IMR-90 (cell line): ENCODE measurements at regions not wholly inside any gene's neighbourhood (a gene's known extent, or its start where the extent isn't known, plus 50 kb on each side); places are given as distances from the start of the nearest gene placed in this dataset.

Experiments
- RAD21 ChIP-seq: IDR thresholded peaks from 2 replicates; pipeline ENCODE4 v1.6.1; 2012; ENCODE audit warnings: low read length, improper control_type of control experiment
- TF ChIP-seq, protein P1 (sequence below): conservative IDR thresholded peaks from 2 replicates; pipeline ENCODE4 v1.5.1; 2012; ENCODE audit warnings: mild to moderate bottlenecking, low read depth, low read length, improper control_type of control experiment

DNA sequence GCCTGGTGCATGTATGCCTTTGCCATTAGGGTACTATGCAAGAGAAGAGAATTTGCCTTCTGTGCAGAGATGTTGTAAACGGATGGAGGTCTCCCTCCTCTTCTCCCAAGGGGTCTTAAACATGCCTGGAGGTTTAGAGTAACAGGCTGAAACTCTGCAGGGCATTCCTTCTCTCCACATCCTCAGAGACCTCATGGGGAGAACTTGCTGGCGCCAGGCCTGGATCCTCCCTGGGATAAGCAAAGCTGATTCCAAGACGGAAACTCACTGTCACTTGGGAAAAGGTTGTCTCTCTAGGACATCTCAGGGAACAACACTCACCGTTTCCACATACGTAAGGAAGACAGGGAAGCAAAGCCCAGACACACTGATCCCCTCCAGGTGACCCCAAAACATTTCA lies 76.9 kb upstream of the GPM6B start:
- TF ChIP-seq, protein P1, sequence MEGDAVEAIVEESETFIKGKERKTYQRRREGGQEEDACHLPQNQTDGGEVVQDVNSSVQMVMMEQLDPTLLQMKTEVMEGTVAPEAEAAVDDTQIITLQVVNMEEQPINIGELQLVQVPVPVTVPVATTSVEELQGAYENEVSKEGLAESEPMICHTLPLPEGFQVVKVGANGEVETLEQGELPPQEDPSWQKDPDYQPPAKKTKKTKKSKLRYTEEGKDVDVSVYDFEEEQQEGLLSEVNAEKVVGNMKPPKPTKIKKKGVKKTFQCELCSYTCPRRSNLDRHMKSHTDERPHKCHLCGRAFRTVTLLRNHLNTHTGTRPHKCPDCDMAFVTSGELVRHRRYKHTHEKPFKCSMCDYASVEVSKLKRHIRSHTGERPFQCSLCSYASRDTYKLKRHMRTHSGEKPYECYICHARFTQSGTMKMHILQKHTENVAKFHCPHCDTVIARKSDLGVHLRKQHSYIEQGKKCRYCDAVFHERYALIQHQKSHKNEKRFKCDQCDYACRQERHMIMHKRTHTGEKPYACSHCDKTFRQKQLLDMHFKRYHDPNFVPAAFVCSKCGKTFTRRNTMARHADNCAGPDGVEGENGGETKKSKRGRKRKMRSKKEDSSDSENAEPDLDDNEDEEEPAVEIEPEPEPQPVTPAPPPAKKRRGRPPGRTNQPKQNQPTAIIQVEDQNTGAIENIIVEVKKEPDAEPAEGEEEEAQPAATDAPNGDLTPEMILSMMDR, result no peak
- TF ChIP-seq RAD21, result no peak
